ENCODE measurements at regions not wholly inside any gene's neighbourhood (a gene's known extent, or its start where the extent isn't known, plus 50 kb on each side); places are given as distances from the start of the nearest gene placed in this dataset.
"Not testable (repeated sequence)": the region's sequence is repeated elsewhere in the genome, so short reads cannot be mapped to it uniquely, and the experiment has no call there.

- TF ChIP-seq ATF3 (IDR thresholded peaks at IDR 0.05) (no peak), YY1 (IDR thresholded peaks at IDR 0.05; ENCODE audit: extremely low read depth, insufficient replicate concordance, low read depth, low read length) (no peak), MAX (IDR thresholded peaks at IDR 0.05) (no peak), ZBTB33 (IDR thresholded peaks at IDR 0.05; ENCODE audit: extremely low read depth, insufficient replicate concordance, low read length) (no peak)
Observed at GRCh38 chr13:100976993-100977392, 302.4 kb upstream of the TMTC4 start (continued).

GRCh38 chr13:100975666-100976065 is 301.1 kb upstream of the TMTC4 start:
- POLR2A ChIA-PET = not testable (repeated sequence)

GRCh38 chr13:100962585-100962984 is 288.0 kb upstream of the TMTC4 start:
- CTCF ChIA-PET = no interaction called here

More at GRCh38 chr13:100975666-100976065, 301.1 kb upstream of the TMTC4 start:
- H2AFZ ChIP-seq (ENCODE audit: low read depth, low read length, poor library complexity, severe bottlenecking); RAD21 ChIA-PET (ENCODE audit: low non-redundant PET in 1 of 2, low total read pairs in 2 of 2, uncharacterized antibody in 2 of 2, unreplicated experiment in 2 of 2); H3K9ac ChIP-seq (ENCODE audit: low read length); H3K79me2 ChIP-seq (ENCODE audit: insufficient read depth, low read length); H4K20me1 ChIP-seq (ENCODE audit: insufficient read depth); H3K9me2 ChIP-seq (ENCODE audit: insufficient read depth); H3K9me3 ChIP-seq (ENCODE audit: control insufficient read depth in 1 of 2, insufficient read depth in 1 of 2, low read depth in 1 of 2, low read length in 2 of 2); H3K36me3 ChIP-seq (ENCODE audit: control insufficient read depth in 1 of 2, insufficient read depth in 2 of 2, low read length in 2 of 2); CTCF ChIA-PET; H3K27me3 ChIP-seq (ENCODE audit: insufficient read depth, low read length); H3K4me2 ChIP-seq (ENCODE audit: low read length); H3K4me1 ChIP-seq (ENCODE audit: control insufficient read depth in 1 of 2, insufficient read depth in 2 of 2, low read length in 2 of 2); ATAC-seq; H3K27ac ChIP-seq (ENCODE audit: low read depth, low read length); BruUV-seq (replicated peaks); intact Hi-C loops (cut with micrococcal nuclease); DNase-seq (ENCODE audit: low read depth, low spot score); H3K4me3 ChIP-seq (replicated peaks in 1 of 2; ENCODE audit: low read depth in 1 of 2, low read length in 2 of 2): not testable (repeated sequence)

More at GRCh38 chr13:100962585-100962984, 288.0 kb upstream of the TMTC4 start:
- ATAC-seq (no peak), DNase-seq (ENCODE audit: low read depth, low spot score) (no peak)
- Histone ChIP-seq H3K4me1 (ENCODE audit: control insufficient read depth in 1 of 2, insufficient read depth in 2 of 2, low read length in 2 of 2) (no peaks in the 10 kb centered on the region), H4K20me1 (ENCODE audit: insufficient read depth) (no peaks in the 10 kb centered on the region), H3K36me3 (ENCODE audit: control insufficient read depth in 1 of 2, insufficient read depth in 2 of 2, low read length in 2 of 2) (no peaks in the 10 kb centered on the region), H3K27ac (ENCODE audit: low read depth, low read length) (no peak overlapping the region), H3K79me2 (ENCODE audit: insufficient read depth, low read length) (no peaks in the 10 kb centered on the region), H3K9me2 (ENCODE audit: insufficient read depth) (no peaks in the 10 kb centered on the region), H3K9me3 (ENCODE audit: control insufficient read depth in 1 of 2, insufficient read depth in 1 of 2, low read depth in 1 of 2, low read length in 2 of 2) (no peaks in the 10 kb centered on the region), H3K4me2 (ENCODE audit: low read length) (no peak overlapping the region), H3K9ac (ENCODE audit: low read length) (no peak overlapping the region), H2AFZ (ENCODE audit: low read depth, low read length, poor library complexity, severe bottlenecking) (no peak overlapping the region), H3K4me3 (replicated peaks in 1 of 2; ENCODE audit: low read depth in 1 of 2, low read length in 2 of 2) (no peak overlapping the region), H3K27me3 (ENCODE audit: insufficient read depth, low read length) (peaks cover 13% of the 10 kb centered on the region)
- no peak for TF ChIP-seq EZH2phosphoT487 (IDR thresholded peaks at IDR 0.05; ENCODE audit: borderline replicate concordance)
- TF ChIP-seq POLR2AphosphoS5 (IDR thresholded peaks at IDR 0.05; ENCODE audit: low read depth, low read length) = no peak
- TF ChIP-seq SIN3A (IDR thresholded peaks at IDR 0.05; ENCODE audit: low read depth) = no peak
- TF ChIP-seq POLR2A (IDR thresholded peaks at IDR 0.05; ENCODE audit: borderline replicate concordance, extremely low read depth, insufficient read depth, insufficient read length) = no peak
- no peak for TF ChIP-seq YY1 (IDR thresholded peaks at IDR 0.05; ENCODE audit: extremely low read depth, insufficient replicate concordance, low read depth, low read length)
- no peak for TF ChIP-seq EGR1 (IDR thresholded peaks at IDR 0.05; ENCODE audit: low read depth)
- ChIA-PET POLR2A (no interaction called here), RAD21 (ENCODE audit: low non-redundant PET in 1 of 2, low total read pairs in 2 of 2, uncharacterized antibody in 2 of 2, unreplicated experiment in 2 of 2) (no interaction called here)
- intact Hi-C loops (cut with micrococcal nuclease) = no loop called here
- BruUV-seq (replicated peaks) = no TSS peak

All from HCT116 (cell line).